ENCODE measurements at regions not wholly inside any gene's neighbourhood (a gene's known extent, or its start where the extent isn't known, plus 50 kb on each side); places are given as distances from the start of the nearest gene placed in this dataset.

DNA sequence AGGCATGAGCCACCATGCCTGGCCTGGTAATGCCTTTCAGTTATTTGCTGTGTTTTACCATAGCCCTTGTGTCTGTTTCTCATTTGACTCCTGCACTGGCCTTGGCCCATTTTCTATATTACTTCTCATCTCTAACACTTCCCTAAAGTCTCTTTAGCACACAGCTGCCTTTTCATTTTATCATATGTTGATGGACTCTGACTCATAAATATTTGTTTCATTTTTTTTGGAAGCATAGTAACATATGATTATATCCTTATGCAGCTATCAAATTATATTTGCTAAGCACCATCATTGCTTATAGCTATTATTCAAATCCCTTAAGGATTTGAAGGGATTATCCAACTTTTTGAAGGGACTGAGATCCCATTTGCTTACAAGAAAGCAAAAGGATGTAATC lies 320.3 kb downstream of the GPD2 start:
- TF ChIP-seq, protein P1, sequence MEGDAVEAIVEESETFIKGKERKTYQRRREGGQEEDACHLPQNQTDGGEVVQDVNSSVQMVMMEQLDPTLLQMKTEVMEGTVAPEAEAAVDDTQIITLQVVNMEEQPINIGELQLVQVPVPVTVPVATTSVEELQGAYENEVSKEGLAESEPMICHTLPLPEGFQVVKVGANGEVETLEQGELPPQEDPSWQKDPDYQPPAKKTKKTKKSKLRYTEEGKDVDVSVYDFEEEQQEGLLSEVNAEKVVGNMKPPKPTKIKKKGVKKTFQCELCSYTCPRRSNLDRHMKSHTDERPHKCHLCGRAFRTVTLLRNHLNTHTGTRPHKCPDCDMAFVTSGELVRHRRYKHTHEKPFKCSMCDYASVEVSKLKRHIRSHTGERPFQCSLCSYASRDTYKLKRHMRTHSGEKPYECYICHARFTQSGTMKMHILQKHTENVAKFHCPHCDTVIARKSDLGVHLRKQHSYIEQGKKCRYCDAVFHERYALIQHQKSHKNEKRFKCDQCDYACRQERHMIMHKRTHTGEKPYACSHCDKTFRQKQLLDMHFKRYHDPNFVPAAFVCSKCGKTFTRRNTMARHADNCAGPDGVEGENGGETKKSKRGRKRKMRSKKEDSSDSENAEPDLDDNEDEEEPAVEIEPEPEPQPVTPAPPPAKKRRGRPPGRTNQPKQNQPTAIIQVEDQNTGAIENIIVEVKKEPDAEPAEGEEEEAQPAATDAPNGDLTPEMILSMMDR (IDR thresholded peaks at IDR 0.05; ENCODE audit: insufficient read depth, low read length, poor library complexity, severe bottlenecking) = no peak
- TF ChIP-seq EZH2phosphoT487 (conservative IDR thresholded peaks at IDR 0.05; ENCODE audit: low read length) = no peak

Measured in SU-DHL-6 (cell line).